ENCODE measurements at regions not wholly inside any gene's neighbourhood (a gene's known extent, or its start where the extent isn't known, plus 50 kb on each side); places are given as distances from the start of the nearest gene placed in this dataset.

- no peak overlapping the region for H4K8ac ChIP-seq (ENCODE audit: extremely low read depth, insufficient read depth, low read length)
- no peak overlapping the region for H2AFZ ChIP-seq (ENCODE audit: low read length)
- H3K79me1 ChIP-seq (ENCODE audit: low read depth, low read length) = no peaks in the 10 kb centered on the region
- no peaks in the 10 kb centered on the region for H4K20me1 ChIP-seq (replicated peaks in 1 of 2; ENCODE audit: control insufficient read depth in 1 of 2, insufficient read depth in 2 of 2, low read length in 2 of 2)
- H3K23me2 ChIP-seq (ENCODE audit: low read depth, low read length) = no peaks in the 10 kb centered on the region
- H2BK5ac ChIP-seq (ENCODE audit: low read depth, low read length) = no peak overlapping the region
- H2AK5ac ChIP-seq (ENCODE audit: low read depth, low read length) = no peak overlapping the region
- no peak overlapping the region for H3K27ac ChIP-seq (ENCODE audit: low read depth, low read length)
- H4K5ac ChIP-seq (ENCODE audit: insufficient read length, low read depth, low read length) = no peak overlapping the region
- no peak overlapping the region for H3K4me3 ChIP-seq (ENCODE audit: extremely low read depth in 1 of 4, insufficient read depth in 2 of 4, low read depth in 3 of 4, low read length in 4 of 4)
- no peak overlapping the region for H2BK15ac ChIP-seq (ENCODE audit: low read length)
- H3K56ac ChIP-seq (replicated peaks; ENCODE audit: insufficient read length, low read depth, low read length) = no peak overlapping the region
- POLR2A ChIA-PET (ENCODE audit: partially characterized antibody) = no interaction called here
- no peak overlapping the region for H2BK120ac ChIP-seq (replicated peaks; ENCODE audit: low read depth, low read length)
- DNase-seq (ENCODE audit: low read depth in 1 of 2, low spot score in 2 of 2) (no peak), FAIRE-seq (no peak)
- H2BK12ac ChIP-seq (ENCODE audit: low read depth, low read length) = no peak overlapping the region
- H3K14ac ChIP-seq (ENCODE audit: insufficient read length) = no peak overlapping the region
- no peak overlapping the region for H3K23ac ChIP-seq (ENCODE audit: insufficient read length)
- no peak overlapping the region for H4K91ac ChIP-seq (replicated peaks; ENCODE audit: insufficient read length, low read length)
- TF ChIP-seq CEBPB (IDR thresholded peaks at IDR 0.05; ENCODE audit: low read depth, low read length) = no peak
- WGBS, 2 experiments (ENCODE audit: extremely low coverage in 1 of 2, insufficient coverage in 1 of 2, insufficient read length in 1 of 2, insufficient replicate concordance in 2 of 2, low coverage in 1 of 2, low lambda C conversion rate in 2 of 2, missing lambda C conversion rate in 1 of 2) = 95% methylated on average over 5 of the region's 5 CpGs; no CpG with 5 or more reads in 1 of the 2 experiments
- H3K79me2 ChIP-seq (ENCODE audit: control insufficient read depth in 1 of 2, insufficient read depth in 2 of 2, low read length in 2 of 2) = no peaks in the 10 kb centered on the region
- no peaks in the 10 kb centered on the region for H3K27me3 ChIP-seq (replicated peaks in 1 of 4; ENCODE audit: control insufficient read depth in 3 of 4, extremely low read depth in 1 of 4, insufficient read depth in 3 of 4, low read length in 3 of 4)
- H3K18ac ChIP-seq (ENCODE audit: extremely low read depth, low read length) = no peak overlapping the region
- H3K4ac ChIP-seq (replicated peaks; ENCODE audit: insufficient read length, low read depth, low read length) = no peak overlapping the region
- no peak overlapping the region for H3K9ac ChIP-seq (replicated peaks in 1 of 4; ENCODE audit: extremely low read depth in 1 of 4, low read depth in 3 of 4, low read length in 3 of 4)
- H3K4me2 ChIP-seq (ENCODE audit: insufficient read depth in 1 of 2, low read depth in 2 of 2, low read length in 2 of 2) = no peak overlapping the region
- no peaks in the 10 kb centered on the region; a peak in 1 of 8 replicates for H3K36me3 ChIP-seq (ENCODE audit: control insufficient read depth in 2 of 4, insufficient read depth in 4 of 4, low read length in 3 of 4)
- CTCF ChIA-PET (ENCODE audit: partially characterized antibody) = interaction anchor here (1.0 kb wide), 1 partner anchor 47 kb away, joined by 3 read pairs; no protein-coding TSS in a partner anchor
- H2BK20ac ChIP-seq (ENCODE audit: low read length) = no peak overlapping the region
- no peaks in the 10 kb centered on the region for H3K4me1 ChIP-seq (replicated peaks in 1 of 4; ENCODE audit: control insufficient read depth in 3 of 4, insufficient read depth in 4 of 4, low read length in 3 of 4)
- H3K9me3 ChIP-seq (ENCODE audit: insufficient read depth in 2 of 2, low read depth in 1 of 2, low read length in 1 of 2) = no peaks in the 10 kb centered on the region
These were observed 325.6 kb downstream of the BTBD3 start for GRCh38 chr20:12243327-12243726.

Measured in H1 (cell line).